ENCODE measurements at regions not wholly inside any gene's neighbourhood (a gene's known extent, or its start where the extent isn't known, plus 50 kb on each side); places are given as distances from the start of the nearest gene placed in this dataset.
"Not testable (repeated sequence)": the region's sequence is repeated elsewhere in the genome, so short reads cannot be mapped to it uniquely, and the experiment has no call there.

GRCh38 chr6:90674077-90674476, 87.2 kb upstream of the MAP3K7 start:
- not testable (repeated sequence) for TF ChIP-seq CTCF (conservative IDR thresholded peaks at IDR 0.05 in 1 of 2, IDR thresholded peaks at IDR 0.05 in 1 of 2; ENCODE audit: low read depth in 1 of 2, low read length in 2 of 2); EZH2 (IDR thresholded peaks at IDR 0.05; ENCODE audit: low read length, missing control alignments)

Measured in fibroblast of lung (primary cell).